AG04450 (cell line): ENCODE measurements at regions not wholly inside any gene's neighbourhood (a gene's known extent, or its start where the extent isn't known, plus 50 kb on each side); places are given as distances from the start of the nearest gene placed in this dataset.
"Not testable (repeated sequence)": the region's sequence is repeated elsewhere in the genome, so short reads cannot be mapped to it uniquely, and the experiment has no call there.

Source experiments
- CTCF ChIA-PET: fragments of 300-600, 350-600 bp; formaldehyde crosslinking; extraction: SDS; loops from one replicate; lab custom pipeline; 2022; ENCODE audit warnings: antibody characterized with exemption, inconsistent platforms; lab: Charles Lee
- POLR2A ChIA-PET: fragments of 350-600 bp; formaldehyde crosslinking; extraction: SDS; loops from one replicate; lab custom pipeline; 2021; ENCODE audit warnings: antibody characterized with exemption, inconsistent platforms; lab: Yijun Ruan, JAX
- DNase-seq: peaks from one replicate; pipeline ENCODE4 v3.0.0-alpha.2; 2011; ENCODE audit warnings: low read depth, low spot score
- H3K27ac ChIP-seq: one replicate; pipeline ENCODE4 v1.5.1; 2012; ENCODE audit warnings: low read depth, low read length, control low read depth
- H3K27me3 ChIP-seq: one replicate; pipeline ENCODE4 v1.6.0; 2012; ENCODE audit warnings: low read length; ENCODE audit not compliant: control insufficient read depth, insufficient read depth
- H3K4me3 ChIP-seq: 2 replicates; pipeline ENCODE4 v1.5.1; 2011; ENCODE audit warnings: mild to moderate bottlenecking, low read depth, low read length, control low read depth
- H3K9me3 ChIP-seq: 2 replicates; pipeline ENCODE4 v1.5.1; 2012; ENCODE audit warnings: low read length; ENCODE audit not compliant: control insufficient read depth, insufficient read depth
- TF ChIP-seq, protein P1 (sequence below): IDR thresholded peaks from 2 replicates; pipeline ENCODE4 v1.5.1; 2011; ENCODE audit warnings: low read depth, low read length, control low read depth, inconsistent platforms

DNA sequence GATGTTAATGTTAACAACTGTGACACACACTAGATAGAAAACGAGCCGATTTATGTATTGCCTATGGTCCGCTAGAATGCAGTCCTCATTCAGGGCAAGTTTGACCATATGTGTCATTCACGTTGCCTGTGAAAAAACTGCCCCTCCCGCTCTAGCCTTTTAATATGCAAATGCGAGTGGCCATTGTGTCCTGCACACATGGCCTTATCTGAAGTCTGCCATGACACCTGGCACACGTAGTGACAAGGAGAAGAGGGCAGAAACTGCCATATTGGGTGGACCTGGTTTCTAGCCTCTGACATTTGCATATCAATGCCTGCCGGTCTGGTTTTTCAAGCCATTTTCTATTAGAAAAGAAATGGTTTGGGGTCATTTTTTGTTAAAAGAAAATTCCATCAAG, 303.3 kb upstream of the TECRL start:
- TF ChIP-seq, protein P1, sequence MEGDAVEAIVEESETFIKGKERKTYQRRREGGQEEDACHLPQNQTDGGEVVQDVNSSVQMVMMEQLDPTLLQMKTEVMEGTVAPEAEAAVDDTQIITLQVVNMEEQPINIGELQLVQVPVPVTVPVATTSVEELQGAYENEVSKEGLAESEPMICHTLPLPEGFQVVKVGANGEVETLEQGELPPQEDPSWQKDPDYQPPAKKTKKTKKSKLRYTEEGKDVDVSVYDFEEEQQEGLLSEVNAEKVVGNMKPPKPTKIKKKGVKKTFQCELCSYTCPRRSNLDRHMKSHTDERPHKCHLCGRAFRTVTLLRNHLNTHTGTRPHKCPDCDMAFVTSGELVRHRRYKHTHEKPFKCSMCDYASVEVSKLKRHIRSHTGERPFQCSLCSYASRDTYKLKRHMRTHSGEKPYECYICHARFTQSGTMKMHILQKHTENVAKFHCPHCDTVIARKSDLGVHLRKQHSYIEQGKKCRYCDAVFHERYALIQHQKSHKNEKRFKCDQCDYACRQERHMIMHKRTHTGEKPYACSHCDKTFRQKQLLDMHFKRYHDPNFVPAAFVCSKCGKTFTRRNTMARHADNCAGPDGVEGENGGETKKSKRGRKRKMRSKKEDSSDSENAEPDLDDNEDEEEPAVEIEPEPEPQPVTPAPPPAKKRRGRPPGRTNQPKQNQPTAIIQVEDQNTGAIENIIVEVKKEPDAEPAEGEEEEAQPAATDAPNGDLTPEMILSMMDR, result no peak
- ChIA-PET POLR2A (no interaction called here), CTCF (no interaction called here)
- Histone ChIP-seq H3K27me3 (no peaks in the 10 kb centered on the region), H3K27ac (no peak overlapping the region), H3K4me3 (no peak overlapping the region), H3K9me3 (no peaks in the 10 kb centered on the region; the same call in none of the 2 replicates)
- no peak for DNase-seq

DNA sequence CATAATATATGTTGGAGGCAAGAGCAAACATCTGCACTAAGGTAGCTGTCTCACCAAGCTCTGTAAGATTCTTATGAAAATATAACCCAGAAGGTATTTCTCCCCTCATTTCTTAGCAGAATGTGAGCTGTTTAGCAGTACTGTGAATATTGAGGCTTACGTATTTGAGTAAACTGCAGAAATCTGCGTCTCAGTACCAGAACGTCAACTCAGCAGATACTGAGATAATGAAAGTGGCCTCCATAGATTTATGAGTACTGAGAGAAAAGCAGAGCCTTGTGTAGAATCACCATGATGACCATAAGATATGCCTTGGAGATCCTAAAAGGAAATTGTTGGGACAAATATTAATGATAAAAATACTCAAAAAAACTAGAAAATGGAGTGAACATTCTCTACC, 296.7 kb upstream of the TECRL start:
- ChIA-PET CTCF (no interaction called here), POLR2A (no interaction called here)
- no peaks in the 10 kb centered on the region for H3K27me3 ChIP-seq
- TF ChIP-seq, protein P1, result no peak
- H3K9me3 ChIP-seq, result no peaks in the 10 kb centered on the region; the same call in none of the 2 replicates
- no peak overlapping the region for H3K27ac ChIP-seq
- no peak for DNase-seq
- no peak overlapping the region for H3K4me3 ChIP-seq

DNA sequence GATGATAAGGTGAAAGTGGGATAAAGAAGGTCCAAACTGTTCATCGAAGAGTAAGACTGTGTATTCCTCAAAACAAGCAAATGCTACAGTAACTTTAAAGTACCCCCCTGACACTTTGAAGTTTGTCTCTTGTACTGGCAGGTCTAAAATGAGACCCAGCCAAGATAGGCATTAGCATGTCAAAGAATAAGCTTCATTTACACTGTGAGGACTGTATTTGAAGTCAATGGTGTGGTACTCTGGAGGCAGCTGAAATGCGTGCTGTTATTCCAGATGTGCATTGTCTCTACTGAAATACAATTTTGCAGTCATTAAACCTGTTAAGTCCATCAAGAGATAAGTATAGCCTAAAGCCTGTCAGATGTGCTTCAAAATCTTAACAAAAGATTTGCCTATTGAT, 288.9 kb upstream of the TECRL start:
- no peak for DNase-seq
- CTCF ChIA-PET, result no interaction called here
- POLR2A ChIA-PET, result no interaction called here
- H3K9me3 ChIP-seq, result peaks cover 2% of the 10 kb centered on the region
- no peaks in the 10 kb centered on the region for H3K27me3 ChIP-seq
- H3K27ac ChIP-seq, result no peak overlapping the region
- TF ChIP-seq, protein P1, result no peak
- H3K4me3 ChIP-seq, result no peak overlapping the region

DNA sequence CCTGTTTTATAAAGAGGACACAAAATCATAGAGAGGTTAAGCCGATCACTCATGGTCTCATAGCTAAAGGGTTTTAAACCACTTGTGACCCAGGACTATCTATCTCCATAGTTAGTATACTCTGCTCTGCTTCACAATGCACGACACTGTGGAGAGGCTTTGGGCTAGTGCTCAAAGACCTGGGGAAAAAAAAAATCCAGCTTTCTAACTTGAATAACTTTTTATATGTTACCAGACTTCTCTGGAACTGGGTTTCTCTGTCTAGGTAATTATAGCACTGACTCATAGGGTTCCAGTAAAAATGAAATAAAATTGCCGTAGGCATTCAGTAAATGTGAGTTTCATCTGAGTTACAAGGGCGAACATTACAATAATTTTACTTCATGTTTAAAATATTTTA, 273.7 kb upstream of the TECRL start:
- CTCF ChIA-PET, result no interaction called here
- Histone ChIP-seq H3K27ac (no peak overlapping the region), H3K9me3 (peaks cover 3% of the 10 kb centered on the region), H3K27me3 (no peaks in the 10 kb centered on the region), H3K4me3 (no peak overlapping the region)
- POLR2A ChIA-PET, result no interaction called here
- TF ChIP-seq, protein P1, result no peak
- no peak for DNase-seq

DNA sequence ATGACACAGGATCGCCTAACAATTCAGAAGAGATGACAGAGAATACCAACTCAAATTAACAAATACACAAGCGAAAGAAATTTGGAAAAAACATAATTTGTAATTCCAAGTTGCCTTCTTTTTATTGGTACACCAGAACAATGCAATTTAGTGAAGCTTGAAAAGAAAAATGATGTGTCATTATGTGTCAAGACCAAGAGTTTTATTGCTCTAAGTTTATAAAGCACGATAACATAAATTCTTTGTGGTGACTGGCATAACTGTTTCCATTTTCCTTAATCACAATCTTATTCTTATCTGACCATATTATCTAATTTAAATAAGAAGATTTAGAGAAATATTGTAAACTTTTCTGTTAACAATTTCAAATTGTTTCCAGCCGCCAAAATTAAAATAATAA, 273.2 kb upstream of the TECRL start:
- CTCF ChIA-PET, result no interaction called here
- Histone ChIP-seq H3K9me3 (peaks cover 3% of the 10 kb centered on the region), H3K27me3 (no peaks in the 10 kb centered on the region), H3K4me3 (no peak overlapping the region), H3K27ac (no peak overlapping the region)
- DNase-seq, result no peak
- TF ChIP-seq, protein P1, result no peak
- POLR2A ChIA-PET, result no interaction called here

DNA sequence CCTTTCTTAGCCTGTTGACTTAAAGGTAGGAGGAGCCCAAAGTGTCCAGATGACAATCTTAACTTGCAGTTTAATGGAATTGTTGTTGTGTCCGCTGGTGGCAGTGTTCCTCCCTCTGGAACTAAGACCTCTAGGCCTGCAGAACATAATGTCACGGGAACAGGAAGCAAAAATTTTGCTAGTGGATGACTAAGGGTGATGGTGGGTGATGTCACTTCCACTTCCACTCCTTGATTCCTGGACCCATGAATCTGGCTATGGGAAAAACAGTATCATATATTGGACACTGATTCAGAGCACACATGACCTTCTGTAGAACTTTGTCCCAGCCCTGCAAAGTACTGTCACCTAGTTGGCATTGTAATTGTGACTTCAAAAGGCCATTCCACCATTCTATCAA, 263.9 kb upstream of the TECRL start:
- H3K4me3 ChIP-seq, H3K27me3 ChIP-seq, H3K27ac ChIP-seq, POLR2A ChIA-PET, DNase-seq, CTCF ChIA-PET: not testable (repeated sequence)
- H3K9me3 ChIP-seq, result peaks cover 33% of the 10 kb centered on the region
